ENCODE measurements at regions not wholly inside any gene's neighbourhood (a gene's known extent, or its start where the extent isn't known, plus 50 kb on each side); places are given as distances from the start of the nearest gene placed in this dataset.

GRCh38 chr6:138550346-138550767 is 51.1 kb upstream of the NHSL1 start:
- 100% methylated on average over 1 of the region's 2 CpGs for WGBS (ENCODE audit: insufficient coverage)

GRCh38 chr6:138554146-138554545 is 54.9 kb upstream of the NHSL1 start:
- H3K9me3 ChIP-seq (ENCODE audit: control extremely low read depth in 1 of 5, control insufficient read depth in 4 of 5, insufficient read depth in 2 of 5, low read depth in 1 of 5, low read length in 4 of 5): no peaks in the 10 kb centered on the region
- ChIA-PET POLR2A (no interaction called here), CTCF (interaction anchor here (1.7 kb wide), 1 partner anchor 31 kb away, joined by 7 read pairs; no protein-coding TSS in a partner anchor)
- H3K4me3 ChIP-seq (ENCODE audit: control insufficient read depth in 1 of 7, extremely low read depth in 1 of 7, insufficient read depth in 4 of 7, low read depth in 2 of 7, low read length in 6 of 7): no peak overlapping the region
- DNase-seq: peak in 2 of 3 donors; percentile 24 to 39
- no peaks in the 10 kb centered on the region for H3K27me3 ChIP-seq (replicated peaks in 2 of 5; ENCODE audit: control insufficient read depth in 4 of 5, insufficient read depth in 5 of 5, low read length in 4 of 5)
- no peaks in the 10 kb centered on the region for H3K36me3 ChIP-seq (ENCODE audit: control insufficient read depth in 4 of 4, insufficient read depth in 4 of 4, low read length in 3 of 4)
- no peak overlapping the region for H3K27ac ChIP-seq (ENCODE audit: insufficient read depth in 1 of 2, low read depth in 1 of 2, low read length in 2 of 2, poor library complexity in 1 of 2, severe bottlenecking in 2 of 2)
- H3K4me1 ChIP-seq (ENCODE audit: control extremely low read depth in 1 of 4, control insufficient read depth in 4 of 4, insufficient read depth in 4 of 4, low read length in 3 of 4): peaks cover 5 to 14% (median 9%) of the 10 kb centered on the region in 4 experiments
- no CpG with 5 or more reads among the region's 5 CpGs for WGBS (ENCODE audit: insufficient coverage)

More at GRCh38 chr6:138550346-138550767, 51.1 kb upstream of the NHSL1 start:
- H3K4me1 ChIP-seq (ENCODE audit: control extremely low read depth in 1 of 4, control insufficient read depth in 4 of 4, insufficient read depth in 4 of 4, low read length in 3 of 4): peaks cover 4 to 19% (median 11%) of the 10 kb centered on the region in 4 experiments
- ChIA-PET CTCF (interaction anchor here (0.7 kb wide), 1 partner anchor 103 kb away, joined by 3 read pairs; no protein-coding TSS in a partner anchor), POLR2A (interaction anchor here (0.7 kb wide), 1 partner anchor 135 kb away, joined by 6 read pairs; no protein-coding TSS in a partner anchor)
- no peaks in the 10 kb centered on the region for H3K27me3 ChIP-seq (replicated peaks in 2 of 5; ENCODE audit: control insufficient read depth in 4 of 5, insufficient read depth in 5 of 5, low read length in 4 of 5)
- DNase-seq: no peak
- no peak overlapping the region for H3K4me3 ChIP-seq (ENCODE audit: control insufficient read depth in 1 of 7, extremely low read depth in 1 of 7, insufficient read depth in 4 of 7, low read depth in 2 of 7, low read length in 6 of 7)
- no peak overlapping the region for H3K27ac ChIP-seq (ENCODE audit: insufficient read depth in 1 of 2, low read depth in 1 of 2, low read length in 2 of 2, poor library complexity in 1 of 2, severe bottlenecking in 2 of 2)
- H3K9me3 ChIP-seq (ENCODE audit: control extremely low read depth in 1 of 5, control insufficient read depth in 4 of 5, insufficient read depth in 2 of 5, low read depth in 1 of 5, low read length in 4 of 5): no peaks in the 10 kb centered on the region
- H3K36me3 ChIP-seq (ENCODE audit: control insufficient read depth in 4 of 4, insufficient read depth in 4 of 4, low read length in 3 of 4): no peaks in the 10 kb centered on the region

DNA sequence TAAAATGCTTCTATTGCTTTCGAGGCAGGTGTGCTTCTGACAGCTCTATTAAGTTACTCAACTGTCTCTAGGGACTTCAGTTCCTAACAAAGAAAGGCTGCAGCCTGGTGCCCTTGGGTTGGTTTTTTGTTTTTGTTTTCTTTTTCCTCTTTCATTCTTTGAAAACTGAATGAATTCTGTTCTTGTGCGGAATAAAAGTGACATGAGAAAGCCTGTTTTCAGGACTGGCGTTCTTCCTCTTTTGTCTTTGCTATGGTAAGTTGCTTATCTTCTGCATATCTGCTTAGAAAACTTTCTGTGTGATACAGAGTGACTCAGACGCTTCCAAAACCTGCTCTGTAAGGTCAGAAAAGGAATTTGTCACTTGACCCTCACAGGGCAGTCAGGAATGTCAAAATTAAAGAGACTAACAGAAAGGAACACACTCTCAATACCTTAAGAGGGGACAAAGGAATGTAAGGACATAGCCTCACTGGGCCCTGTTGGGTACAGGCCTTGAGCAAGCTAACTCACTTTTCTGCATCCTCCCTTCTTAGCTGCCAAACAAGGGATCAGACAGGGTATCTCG is 56.2 kb upstream of the NHSL1 start:
- peak; percentile 27 to 52 (median 40) for DNase-seq
- 28% methylated on average over 3 of the region's 5 CpGs for WGBS (ENCODE audit: insufficient coverage)
- Histone ChIP-seq H3K27me3 (replicated peaks in 2 of 5; ENCODE audit: control insufficient read depth in 4 of 5, insufficient read depth in 5 of 5, low read length in 4 of 5) (no peaks in the 10 kb centered on the region), H3K9me3 (ENCODE audit: control extremely low read depth in 1 of 5, control insufficient read depth in 4 of 5, insufficient read depth in 2 of 5, low read depth in 1 of 5, low read length in 4 of 5) (no peaks in the 10 kb centered on the region), H3K4me1 (ENCODE audit: control extremely low read depth in 1 of 4, control insufficient read depth in 4 of 4, insufficient read depth in 4 of 4, low read length in 3 of 4) (peaks cover 5 to 14% (median 9%) of the 10 kb centered on the region in 4 experiments), H3K36me3 (ENCODE audit: control insufficient read depth in 4 of 4, insufficient read depth in 4 of 4, low read length in 3 of 4) (no peaks in the 10 kb centered on the region), H3K27ac (ENCODE audit: insufficient read depth in 1 of 2, low read depth in 1 of 2, low read length in 2 of 2, poor library complexity in 1 of 2, severe bottlenecking in 2 of 2) (peak overlapping the region in 1 of 2 experiments; percentile 3), H3K4me3 (ENCODE audit: control insufficient read depth in 1 of 7, extremely low read depth in 1 of 7, insufficient read depth in 4 of 7, low read depth in 2 of 7, low read length in 6 of 7) (peak overlapping the region in 2 of 7 experiments; percentile 7 to 38)
- CTCF ChIA-PET: interaction anchor here (0.8 to 1.7 kb wide), 3 partner anchors 12 to 46 kb away, joined by 3 to 7 read pairs (median 3); no protein-coding TSS in a partner anchor
- POLR2A ChIA-PET: interaction anchor here (1.1 kb wide), 1 partner anchor 12 kb away, joined by 3 read pairs; no protein-coding TSS in a partner anchor

DNA sequence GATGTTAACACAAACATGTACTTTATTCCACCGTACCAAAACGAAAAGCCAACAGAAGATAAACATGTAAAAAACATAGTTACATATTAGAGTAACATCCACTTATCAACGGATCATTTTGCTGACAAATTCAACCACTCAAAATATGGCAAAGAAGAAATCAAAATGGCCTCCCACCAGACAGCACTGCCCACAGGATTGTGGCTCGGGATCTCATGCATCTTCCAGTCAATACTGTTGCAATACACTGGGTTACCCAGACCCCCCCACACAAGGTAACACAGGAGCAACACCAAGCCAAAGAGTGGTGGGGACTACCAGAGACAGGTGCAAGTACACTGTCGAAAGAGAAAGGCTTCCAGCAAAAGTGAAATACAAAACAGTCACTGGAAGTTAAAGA is 57.9 kb upstream of the NHSL1 start:
- POLR2A ChIA-PET: no interaction called here
- CTCF ChIA-PET: no interaction called here
- 98% methylated on average over 5 of the region's 5 CpGs for WGBS (ENCODE audit: insufficient coverage)
- peaks cover 5 to 14% (median 9%) of the 10 kb centered on the region in 4 experiments for H3K4me1 ChIP-seq (ENCODE audit: control extremely low read depth in 1 of 4, control insufficient read depth in 4 of 4, insufficient read depth in 4 of 4, low read length in 3 of 4)
- no peaks in the 10 kb centered on the region for H3K27me3 ChIP-seq (replicated peaks in 2 of 5; ENCODE audit: control insufficient read depth in 4 of 5, insufficient read depth in 5 of 5, low read length in 4 of 5)
- no peaks in the 10 kb centered on the region for H3K9me3 ChIP-seq (ENCODE audit: control extremely low read depth in 1 of 5, control insufficient read depth in 4 of 5, insufficient read depth in 2 of 5, low read depth in 1 of 5, low read length in 4 of 5)
- no peaks in the 10 kb centered on the region for H3K36me3 ChIP-seq (ENCODE audit: control insufficient read depth in 4 of 4, insufficient read depth in 4 of 4, low read length in 3 of 4)
- H3K27ac ChIP-seq (ENCODE audit: insufficient read depth in 1 of 2, low read depth in 1 of 2, low read length in 2 of 2, poor library complexity in 1 of 2, severe bottlenecking in 2 of 2): no peak overlapping the region
- no peak overlapping the region for H3K4me3 ChIP-seq (ENCODE audit: control insufficient read depth in 1 of 7, extremely low read depth in 1 of 7, insufficient read depth in 4 of 7, low read depth in 2 of 7, low read length in 6 of 7)
- DNase-seq: no peak

DNA sequence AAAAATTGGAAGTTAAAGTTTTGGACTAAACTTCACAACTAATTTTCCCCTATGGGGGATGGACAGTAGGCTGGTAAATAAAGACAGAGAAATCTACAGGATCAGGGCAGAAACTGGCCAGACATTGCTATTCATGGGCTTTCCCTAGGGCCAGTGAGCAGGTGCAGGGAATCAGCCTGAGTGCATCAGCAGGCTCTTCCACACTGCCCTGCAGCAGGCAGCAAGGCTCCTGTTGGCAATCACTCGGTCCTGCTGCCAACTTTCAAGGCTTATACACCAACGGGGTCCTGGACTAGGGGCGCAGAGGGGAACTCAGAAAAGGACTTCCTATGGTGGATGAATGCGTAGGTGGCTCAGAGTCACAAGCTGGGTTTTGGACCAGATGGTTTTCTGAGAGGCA is 59.8 kb upstream of the NHSL1 start:
- Histone ChIP-seq H3K36me3 (ENCODE audit: control insufficient read depth in 4 of 4, insufficient read depth in 4 of 4, low read length in 3 of 4) (no peaks in the 10 kb centered on the region), H3K4me1 (ENCODE audit: control extremely low read depth in 1 of 4, control insufficient read depth in 4 of 4, insufficient read depth in 4 of 4, low read length in 3 of 4) (peaks cover 5 to 14% (median 9%) of the 10 kb centered on the region in 4 experiments), H3K27me3 (replicated peaks in 2 of 5; ENCODE audit: control insufficient read depth in 4 of 5, insufficient read depth in 5 of 5, low read length in 4 of 5) (no peaks in the 10 kb centered on the region), H3K4me3 (ENCODE audit: control insufficient read depth in 1 of 7, extremely low read depth in 1 of 7, insufficient read depth in 4 of 7, low read depth in 2 of 7, low read length in 6 of 7) (no peak overlapping the region), H3K27ac (ENCODE audit: insufficient read depth in 1 of 2, low read depth in 1 of 2, low read length in 2 of 2, poor library complexity in 1 of 2, severe bottlenecking in 2 of 2) (no peak overlapping the region), H3K9me3 (ENCODE audit: control extremely low read depth in 1 of 5, control insufficient read depth in 4 of 5, insufficient read depth in 2 of 5, low read depth in 1 of 5, low read length in 4 of 5) (no peaks in the 10 kb centered on the region)
- 100% methylated on average over 3 of the region's 4 CpGs for WGBS (ENCODE audit: insufficient coverage)
- DNase-seq: no peak
- ChIA-PET CTCF (no interaction called here), POLR2A (no interaction called here)

GRCh38 chr6:138560130-138560860 is 61.0 kb upstream of the NHSL1 start:
- CTCF ChIA-PET: interaction anchor here (0.5 to 1.6 kb wide), 3 partner anchors 30 to 70 kb away, joined by 3 to 4 read pairs (median 3); no protein-coding TSS in a partner anchor
- H3K4me3 ChIP-seq (ENCODE audit: control insufficient read depth in 1 of 7, extremely low read depth in 1 of 7, insufficient read depth in 4 of 7, low read depth in 2 of 7, low read length in 6 of 7): no peak overlapping the region
- H3K9me3 ChIP-seq (ENCODE audit: control extremely low read depth in 1 of 5, control insufficient read depth in 4 of 5, insufficient read depth in 2 of 5, low read depth in 1 of 5, low read length in 4 of 5): no peaks in the 10 kb centered on the region
- no peak overlapping the region for H3K27ac ChIP-seq (ENCODE audit: insufficient read depth in 1 of 2, low read depth in 1 of 2, low read length in 2 of 2, poor library complexity in 1 of 2, severe bottlenecking in 2 of 2)
- POLR2A ChIA-PET: no interaction called here
- no peak for DNase-seq
- H3K4me1 ChIP-seq (ENCODE audit: control extremely low read depth in 1 of 4, control insufficient read depth in 4 of 4, insufficient read depth in 4 of 4, low read length in 3 of 4): peaks cover 2 to 6% (median 4%) of the 10 kb centered on the region in 4 experiments
- H3K27me3 ChIP-seq (replicated peaks in 2 of 5; ENCODE audit: control insufficient read depth in 4 of 5, insufficient read depth in 5 of 5, low read length in 4 of 5): no peaks in the 10 kb centered on the region
- no peaks in the 10 kb centered on the region for H3K36me3 ChIP-seq (ENCODE audit: control insufficient read depth in 4 of 4, insufficient read depth in 4 of 4, low read length in 3 of 4)
- WGBS (ENCODE audit: insufficient coverage): 92% methylated on average over 6 of the region's 10 CpGs

DNA sequence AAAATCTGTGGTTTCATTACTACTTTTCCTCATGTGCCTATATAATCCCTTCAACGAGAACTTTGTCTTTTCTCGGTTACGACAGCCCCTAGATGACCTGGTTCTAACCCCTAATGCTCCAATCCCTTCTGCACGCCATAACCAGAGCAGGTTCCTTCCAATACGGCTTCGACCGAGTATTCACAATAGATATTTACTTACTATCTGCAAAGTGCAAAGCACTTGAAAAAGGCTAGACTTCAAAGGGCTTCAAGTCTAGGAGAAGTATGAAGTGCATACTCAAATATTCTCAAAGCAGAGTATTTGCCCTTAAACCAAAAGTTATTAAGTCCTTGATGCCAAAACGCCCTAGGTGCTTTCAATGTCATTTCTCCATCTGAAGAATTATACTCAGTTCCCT is 63.4 kb upstream of the NHSL1 start:
- WGBS (ENCODE audit: insufficient coverage): 98% methylated on average over 5 of the region's 8 CpGs
- DNase-seq: no peak
- no peaks in the 10 kb centered on the region for H3K27me3 ChIP-seq (replicated peaks in 2 of 5; ENCODE audit: control insufficient read depth in 4 of 5, insufficient read depth in 5 of 5, low read length in 4 of 5)
- CTCF ChIA-PET: no interaction called here
- POLR2A ChIA-PET: no interaction called here
- no peak overlapping the region for H3K4me3 ChIP-seq (ENCODE audit: control insufficient read depth in 1 of 7, extremely low read depth in 1 of 7, insufficient read depth in 4 of 7, low read depth in 2 of 7, low read length in 6 of 7)
- no peaks in the 10 kb centered on the region for H3K4me1 ChIP-seq (ENCODE audit: control extremely low read depth in 1 of 4, control insufficient read depth in 4 of 4, insufficient read depth in 4 of 4, low read length in 3 of 4)
- H3K36me3 ChIP-seq (ENCODE audit: control insufficient read depth in 4 of 4, insufficient read depth in 4 of 4, low read length in 3 of 4): no peaks in the 10 kb centered on the region
- no peak overlapping the region for H3K27ac ChIP-seq (ENCODE audit: insufficient read depth in 1 of 2, low read depth in 1 of 2, low read length in 2 of 2, poor library complexity in 1 of 2, severe bottlenecking in 2 of 2)
- H3K9me3 ChIP-seq (ENCODE audit: control extremely low read depth in 1 of 5, control insufficient read depth in 4 of 5, insufficient read depth in 2 of 5, low read depth in 1 of 5, low read length in 4 of 5): no peaks in the 10 kb centered on the region

Measured in common myeloid progenitor, CD34-positive (primary cell).